ENCODE measurements at regions not wholly inside any gene's neighbourhood (a gene's known extent, or its start where the extent isn't known, plus 50 kb on each side); places are given as distances from the start of the nearest gene placed in this dataset.

- TF ChIP-seq KLF10 (tag by site-specific recombination; IDR thresholded peaks at IDR 0.05) (no peak), ZNF423 (tag by site-specific recombination; IDR thresholded peaks at IDR 0.05) (no peak), ZNF37A (tag by site-specific recombination; IDR thresholded peaks at IDR 0.05) (no peak), ZFP41 (tag by site-specific recombination; IDR thresholded peaks at IDR 0.05; ENCODE audit: borderline replicate concordance) (no peak)
- TF ChIP-seq, protein P1, sequence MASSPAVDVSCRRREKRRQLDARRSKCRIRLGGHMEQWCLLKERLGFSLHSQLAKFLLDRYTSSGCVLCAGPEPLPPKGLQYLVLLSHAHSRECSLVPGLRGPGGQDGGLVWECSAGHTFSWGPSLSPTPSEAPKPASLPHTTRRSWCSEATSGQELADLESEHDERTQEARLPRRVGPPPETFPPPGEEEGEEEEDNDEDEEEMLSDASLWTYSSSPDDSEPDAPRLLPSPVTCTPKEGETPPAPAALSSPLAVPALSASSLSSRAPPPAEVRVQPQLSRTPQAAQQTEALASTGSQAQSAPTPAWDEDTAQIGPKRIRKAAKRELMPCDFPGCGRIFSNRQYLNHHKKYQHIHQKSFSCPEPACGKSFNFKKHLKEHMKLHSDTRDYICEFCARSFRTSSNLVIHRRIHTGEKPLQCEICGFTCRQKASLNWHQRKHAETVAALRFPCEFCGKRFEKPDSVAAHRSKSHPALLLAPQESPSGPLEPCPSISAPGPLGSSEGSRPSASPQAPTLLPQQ (tag by site-specific recombination; IDR thresholded peaks at IDR 0.05): no peak
Measured at GRCh38 chr2:14344355-14344754, 288.2 kb upstream of the LRATD1 start (continued).

GRCh38 chr2:14348247-14348646, 284.3 kb upstream of the LRATD1 start:
- Histone ChIP-seq H3K4me3 (ENCODE audit: low read depth, low read length) (no peak overlapping the region), H3K4me1 (ENCODE audit: control insufficient read depth, insufficient read depth, low read length) (no peaks in the 10 kb centered on the region), H3K36me3 (ENCODE audit: control insufficient read depth in 2 of 2, insufficient read depth in 1 of 2, low read length in 2 of 2) (no peaks in the 10 kb centered on the region), H3K27ac (ENCODE audit: extremely low read depth, low read depth, low read length) (no peak overlapping the region), H3K9me3 (ENCODE audit: control insufficient read depth, insufficient read depth, low read depth, low read length) (no peaks in the 10 kb centered on the region)
- ChIA-PET CTCF (no interaction called here), POLR2A (no interaction called here)
- TF ChIP-seq ZNF580 (tag by site-specific recombination; IDR thresholded peaks at IDR 0.05) (no peak), AEBP2 (tag by site-specific recombination; IDR thresholded peaks at IDR 0.05; ENCODE audit: borderline replicate concordance) (no peak), ZNF335 (tag by site-specific recombination; conservative IDR thresholded peaks at IDR 0.05) (no peak), ZNF48 (tag by site-specific recombination; IDR thresholded peaks at IDR 0.05) (no peak), TRIM28 (IDR thresholded peaks at IDR 0.05; ENCODE audit: borderline replicate concordance, low read length) (no peak), ZBTB6 (tag by site-specific recombination; IDR thresholded peaks at IDR 0.05) (no peak), ZBTB20 (tag by site-specific recombination; IDR thresholded peaks at IDR 0.05) (no peak), SP3 (tag by site-specific recombination; IDR thresholded peaks at IDR 0.05) (no peak), ZNF426 (tag by site-specific recombination; IDR thresholded peaks at IDR 0.05) (no peak), ZFP3 (tag by site-specific recombination; IDR thresholded peaks at IDR 0.05; ENCODE audit: low read depth) (no peak)

GRCh38 chr2:14350856-14351255, 281.7 kb upstream of the LRATD1 start:
- ChIA-PET CTCF (no interaction called here), POLR2A (no interaction called here)
- Histone ChIP-seq H3K36me3 (ENCODE audit: control insufficient read depth in 2 of 2, insufficient read depth in 1 of 2, low read length in 2 of 2) (no peaks in the 10 kb centered on the region), H3K9me3 (ENCODE audit: control insufficient read depth, insufficient read depth, low read depth, low read length) (no peaks in the 10 kb centered on the region), H3K27ac (ENCODE audit: extremely low read depth, low read depth, low read length) (no peak overlapping the region), H3K4me1 (ENCODE audit: control insufficient read depth, insufficient read depth, low read length) (no peaks in the 10 kb centered on the region), H3K4me3 (ENCODE audit: low read depth, low read length) (no peak overlapping the region)
- TF ChIP-seq ZNF280C (tag by site-specific recombination; IDR thresholded peaks at IDR 0.05) (no peak), ZNF214 (tag by site-specific recombination; IDR thresholded peaks at IDR 0.05; ENCODE audit: borderline replicate concordance) (no peak), ZNF843 (tag by site-specific recombination; IDR thresholded peaks at IDR 0.05) (no peak), ZNF324 (tag by site-specific recombination; IDR thresholded peaks at IDR 0.05) (no peak), ZNF18 (tag by site-specific recombination; IDR thresholded peaks at IDR 0.05) (no peak)
- TF ChIP-seq, protein P2, sequence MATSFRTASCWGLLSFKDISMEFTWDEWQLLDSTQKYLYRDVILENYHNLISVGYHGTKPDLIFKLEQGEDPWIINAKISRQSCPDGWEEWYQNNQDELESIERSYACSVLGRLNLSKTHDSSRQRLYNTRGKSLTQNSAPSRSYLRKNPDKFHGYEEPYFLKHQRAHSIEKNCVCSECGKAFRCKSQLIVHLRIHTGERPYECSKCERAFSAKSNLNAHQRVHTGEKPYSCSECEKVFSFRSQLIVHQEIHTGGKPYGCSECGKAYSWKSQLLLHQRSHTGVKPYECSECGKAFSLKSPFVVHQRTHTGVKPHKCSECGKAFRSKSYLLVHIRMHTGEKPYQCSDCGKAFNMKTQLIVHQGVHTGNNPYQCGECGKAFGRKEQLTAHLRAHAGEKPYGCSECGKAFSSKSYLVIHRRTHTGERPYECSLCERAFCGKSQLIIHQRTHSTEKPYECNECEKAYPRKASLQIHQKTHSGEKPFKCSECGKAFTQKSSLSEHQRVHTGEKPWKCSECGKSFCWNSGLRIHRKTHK (tag by site-specific recombination; IDR thresholded peaks at IDR 0.05): no peak
